GM12878 (cell line): ENCODE measurements at regions not wholly inside any gene's neighbourhood (a gene's known extent, or its start where the extent isn't known, plus 50 kb on each side); places are given as distances from the start of the nearest gene placed in this dataset.

Source experiments
- ATAC-seq: fragments of 200-7000 bp; cut with Tn5 transposase; 3 replicates; pipeline ENCODE4 v1.9.1; 2020; ENCODE audit warnings: mild to moderate bottlenecking, moderate library complexity
- BruUV-seq: library from RNA; stranded (reverse); fragments of 400-500 nt; replicated peaks from 2 replicates; lab custom pipeline; 2021; lab: Mats Ljungman, UMichigan
- CTCF ChIA-PET: fragments of 300-600 bp; sonication (Branson Sonifier 250); formaldehyde crosslinking; extraction: SDS; loops from one replicate; lab custom pipeline; 2021; ENCODE audit warnings: inconsistent platforms; lab: Yijun Ruan, JAX
- POLR2A ChIA-PET: fragments of 350-600 bp; formaldehyde crosslinking; extraction: SDS; loops from one replicate; lab custom pipeline; 2021; ENCODE audit warnings: inconsistent platforms; lab: Charles Lee
- RAD21 ChIA-PET: fragments of 300-600 bp; sonication (Branson Sonifier 250); formaldehyde crosslinking; loops from one replicate; lab custom pipeline; 2023; ENCODE audit warnings: antibody characterized with exemption; ENCODE audit not compliant: unreplicated experiment; lab: Charles Lee
- SMC1A ChIA-PET: fragments of 300-600 bp; sonication (Branson Sonifier 250); formaldehyde crosslinking; loops from one replicate; lab custom pipeline; 2023; ENCODE audit not compliant: unreplicated experiment, uncharacterized antibody; lab: Charles Lee
- DNase-seq: peaks from one replicate; pipeline ENCODE4 v3.0.0-alpha.2; 2011; ENCODE audit warnings: low read depth, low spot score
- FAIRE-seq: peaks from 3 replicates; lab custom pipeline; 2011; peaks lifted over from hg19 to GRCh38; lab: Jason Lieb, UNC
- H2AFZ ChIP-seq: 2 replicates; pipeline ENCODE4 v1.6.0; 2011; ENCODE audit warnings: low read depth, low read length, control low read depth; ENCODE audit not compliant: control insufficient read depth
- H3K27ac ChIP-seq: 2 replicates; pipeline ENCODE4 v1.5.1; 2011; ENCODE audit warnings: control low read depth; ENCODE audit not compliant: control insufficient read depth, insufficient read depth
- H3K27me3 ChIP-seq, 2 experiments: replicated peaks in 1 of 2; 2 replicates each; pipeline versions ENCODE4 v1.6.0 to v1.6.1; 2011; ENCODE audit warnings: low read length in 1 of 2; ENCODE audit not compliant: control insufficient read depth in 2 of 2, insufficient read depth in 2 of 2
- H3K36me3 ChIP-seq, 2 experiments: 2 replicates each; pipeline ENCODE4 v1.5.1; 2011; ENCODE audit warnings: low read length in 1 of 2; ENCODE audit not compliant: control insufficient read depth in 2 of 2, insufficient read depth in 2 of 2
- H3K4me1 ChIP-seq: 2 replicates; pipeline ENCODE4 v1.6.1; 2011; ENCODE audit warnings: mild to moderate bottlenecking, low read length, moderate library complexity, mixed read lengths; ENCODE audit not compliant: control insufficient read depth, insufficient read depth
- H3K4me2 ChIP-seq: 2 replicates; pipeline ENCODE4 v1.6.0; 2011; ENCODE audit warnings: control low read depth; ENCODE audit not compliant: control insufficient read depth, insufficient read depth
- H3K4me3 ChIP-seq: fragments of 200-600 bp; sonication (generic); 2 replicates; pipeline ENCODE4 v1.5.1; 2016
- H3K79me2 ChIP-seq: 2 replicates; pipeline ENCODE4 v1.6.0; 2011; ENCODE audit warnings: low read length; ENCODE audit not compliant: control insufficient read depth, insufficient read depth
- H3K9ac ChIP-seq: 2 replicates; pipeline ENCODE4 v1.8.0; 2011; ENCODE audit warnings: low read length, control low read depth, mixed read lengths; ENCODE audit not compliant: control insufficient read depth, insufficient read depth
- H3K9me3 ChIP-seq: replicated peaks from 3 replicates; pipeline ENCODE4 v1.5.1; 2011; ENCODE audit warnings: mild to moderate bottlenecking, low read length; ENCODE audit not compliant: control insufficient read depth, insufficient read depth
- H4K20me1 ChIP-seq: 2 replicates; pipeline ENCODE4 v1.6.0; 2011; ENCODE audit not compliant: control insufficient read depth, insufficient read depth
- BACH1 ChIP-seq: fragments of 450-650 bp; IDR thresholded peaks from 2 replicates; pipeline ENCODE4 v1.6.1; 2017; ENCODE audit warnings: mild to moderate bottlenecking, borderline replicate concordance
- CEBPZ ChIP-seq: fragments of 150-350 bp; IDR thresholded peaks from 2 replicates; pipeline ENCODE4 v1.6.1; 2016; ENCODE audit warnings: low read depth, low read length
- E2F8 ChIP-seq: fragments of 450-650 bp; IDR thresholded peaks from 2 replicates; pipeline ENCODE4 v1.6.1; 2018; ENCODE audit warnings: mild to moderate bottlenecking, low read depth, moderate library complexity; ENCODE audit not compliant: partially characterized antibody
- E4F1 ChIP-seq: fragments of 450-650 bp; IDR thresholded peaks from 2 replicates; pipeline ENCODE4 v1.6.1; 2018; ENCODE audit warnings: borderline replicate concordance, mild to moderate bottlenecking; ENCODE audit not compliant: partially characterized antibody
- MXI1 ChIP-seq: fragments of 150-350 bp; IDR thresholded peaks from 2 replicates; pipeline ENCODE4 v1.6.1; 2011; ENCODE audit warnings: low read depth, mild to moderate bottlenecking, inconsistent platforms, low read length, improper control_type of control experiment
- NR2C1 ChIP-seq: fragments of 450-650 bp; IDR thresholded peaks from 2 replicates; pipeline ENCODE4 v1.6.1; 2017; ENCODE audit warnings: antibody characterized with exemption, mild to moderate bottlenecking, moderate library complexity
- RAD21 ChIP-seq: IDR thresholded peaks from 2 replicates; pipeline ENCODE4 v1.6.1; 2011; ENCODE audit warnings: mild to moderate bottlenecking, low read depth, low read length, moderate library complexity; ENCODE audit not compliant: insufficient read depth
- SUPT20H ChIP-seq: IDR thresholded peaks from 2 replicates; pipeline ENCODE4 v1.6.1; 2011; ENCODE audit warnings: low read depth, mild to moderate bottlenecking, low read length, moderate library complexity, borderline replicate concordance; ENCODE audit not compliant: control insufficient read depth
- ZBED1 ChIP-seq: IDR thresholded peaks from 2 replicates; pipeline ENCODE4 v1.6.1; 2016; ENCODE audit warnings: borderline replicate concordance
- WGBS: methylation state at CpG from one replicate; pipeline ENCODE4 v1.1.6; 2016; ENCODE audit warnings: low lambda C conversion rate; ENCODE audit not compliant: insufficient replicate concordance, insufficient coverage; ENCODE audit errors: missing lambda C conversion rate; 5-methylcytosine and 5-hydroxymethylcytosine counted together
- in situ Hi-C: fragments of 300-500 bp; cut with MboI; formaldehyde crosslinking; loops from 9 replicates; pipeline ENCODE4 v1.14.3; 2018; ENCODE audit warnings: mixed read lengths
- intact Hi-C: fragments of 100-400 bp; cut with micrococcal nuclease; formaldehyde crosslinking; loops from one replicate; pipeline ENCODE4 v1.14.2; 2022; ENCODE audit not compliant: unreplicated experiment

GRCh38 chr4:3709846-3710441 is 56.2 kb upstream of the ADRA2C start:
- H3K4me1 ChIP-seq: peaks cover 4% of the 10 kb centered on the region; the same call in 1 of the 2 replicates
- no peak overlapping the region for H3K27ac ChIP-seq
- ATAC-seq (no peak), DNase-seq (no peak), FAIRE-seq (no peak)
- H3K9me3 ChIP-seq: no peaks in the 10 kb centered on the region
- no TSS peak for BruUV-seq
- in situ Hi-C loops (no loop called here), intact Hi-C loops (no loop called here)
- no peaks in the 10 kb centered on the region for H3K27me3 ChIP-seq
- H3K79me2 ChIP-seq: no peaks in the 10 kb centered on the region
- ChIA-PET CTCF (no interaction called here), RAD21 (no interaction called here), SMC1A (no interaction called here), POLR2A (no interaction called here)
- no peaks in the 10 kb centered on the region for H3K36me3 ChIP-seq
- no peak for TF ChIP-seq BACH1
- TF ChIP-seq SUPT20H: no peak
- TF ChIP-seq ZBED1: no peak
- TF ChIP-seq MXI1: no peak
- no peak for TF ChIP-seq NR2C1
- TF ChIP-seq E2F8: no peak
- TF ChIP-seq E4F1: no peak
- no peak for TF ChIP-seq RAD21
- TF ChIP-seq CEBPZ: no peak
- H3K4me2 ChIP-seq: no peak overlapping the region
- H3K9ac ChIP-seq: no peak overlapping the region
- WGBS: 53% methylated on average over 18 of the region's 18 CpGs
- H3K4me3 ChIP-seq: no peak overlapping the region
- no peak overlapping the region for H2AFZ ChIP-seq
- no peaks in the 10 kb centered on the region for H4K20me1 ChIP-seq
